DOHH2 (cell line): ENCODE measurements at regions not wholly inside any gene's neighbourhood (a gene's known extent, or its start where the extent isn't known, plus 50 kb on each side); places are given as distances from the start of the nearest gene placed in this dataset.

ENCODE experiments used
- H3F3A ChIP-seq: fragments of 200-600 bp; sonication (generic), shearing (Covaris generic); 2 replicates; pipeline ENCODE4 v1.6.0; 2016; ENCODE audit warnings: antibody characterized with exemption, mild to moderate bottlenecking; ENCODE audit not compliant: control insufficient read depth, insufficient read depth
- H3K27ac ChIP-seq: fragments of 200-600 bp; sonication (generic); 2 replicates; pipeline ENCODE4 v1.5.1; 2014; ENCODE audit warnings: low read depth, mild to moderate bottlenecking, low read length, moderate library complexity
- H3K27me3 ChIP-seq: fragments of 200-600 bp; sonication (generic); 2 replicates; pipeline ENCODE4 v1.6.1; 2014; ENCODE audit warnings: mild to moderate bottlenecking, low read length, mixed read lengths; ENCODE audit not compliant: control insufficient read depth
- H3K36me3 ChIP-seq: fragments of 200-600 bp; sonication (generic); 2 replicates; pipeline ENCODE4 v1.6.1; 2014; ENCODE audit warnings: mild to moderate bottlenecking, low read length, moderate library complexity, mixed read lengths; ENCODE audit not compliant: control insufficient read depth
- H3K4me1 ChIP-seq: fragments of 200-600 bp; sonication (generic); 2 replicates; pipeline ENCODE4 v1.6.1; 2014; ENCODE audit warnings: mild to moderate bottlenecking, low read length, mixed read lengths; ENCODE audit not compliant: control insufficient read depth
- H3K4me2 ChIP-seq: fragments of 200-600 bp; sonication (generic); 2 replicates; pipeline ENCODE4 v1.6.0; 2014; ENCODE audit warnings: mild to moderate bottlenecking, low read length, moderate library complexity
- H3K4me3 ChIP-seq: fragments of 200-600 bp; sonication (generic); 2 replicates; pipeline ENCODE4 v1.5.1; 2014; ENCODE audit warnings: mild to moderate bottlenecking, low read length, mixed read lengths
- H3K79me2 ChIP-seq: fragments of 200-600 bp; sonication (generic); 2 replicates; pipeline ENCODE4 v1.6.1; 2014; ENCODE audit warnings: mild to moderate bottlenecking, low read length, mixed read lengths; ENCODE audit not compliant: control insufficient read depth
- H3K9me2 ChIP-seq: fragments of 200-600 bp; sonication (generic); replicated peaks from 2 replicates; pipeline ENCODE4 v1.6.1; 2014; ENCODE audit warnings: mild to moderate bottlenecking, low read length, mixed read lengths; ENCODE audit not compliant: control insufficient read depth
- H3K9me3 ChIP-seq: fragments of 200-600 bp; sonication (generic); 2 replicates; pipeline ENCODE4 v1.6.1; 2014; ENCODE audit warnings: antibody characterized with exemption, low read length, mixed read lengths; ENCODE audit not compliant: control insufficient read depth, insufficient read depth
- H4K20me1 ChIP-seq: fragments of 200-600 bp; sonication (generic); 2 replicates; pipeline ENCODE4 v1.6.0; 2014; ENCODE audit warnings: low read depth, mild to moderate bottlenecking, antibody characterized with exemption, low read length, moderate library complexity; ENCODE audit not compliant: control insufficient read depth, insufficient read depth
- EZH2phosphoT487 ChIP-seq: fragments of 200-600 bp; sonication (generic); IDR thresholded peaks from 2 replicates; pipeline ENCODE4 v1.6.1; 2017; ENCODE audit warnings: borderline replicate concordance, mild to moderate bottlenecking, antibody characterized with exemption, low read length, moderate library complexity, mixed read lengths
- TF ChIP-seq, protein P1 (sequence below): fragments of 200-600 bp; sonication (generic); IDR thresholded peaks from one replicate; pipeline ENCODE4 v1.5.1; 2014; ENCODE audit warnings: antibody characterized with exemption, mild to moderate bottlenecking, low read depth, low read length; ENCODE audit not compliant: poor library complexity, severe bottlenecking

DNA sequence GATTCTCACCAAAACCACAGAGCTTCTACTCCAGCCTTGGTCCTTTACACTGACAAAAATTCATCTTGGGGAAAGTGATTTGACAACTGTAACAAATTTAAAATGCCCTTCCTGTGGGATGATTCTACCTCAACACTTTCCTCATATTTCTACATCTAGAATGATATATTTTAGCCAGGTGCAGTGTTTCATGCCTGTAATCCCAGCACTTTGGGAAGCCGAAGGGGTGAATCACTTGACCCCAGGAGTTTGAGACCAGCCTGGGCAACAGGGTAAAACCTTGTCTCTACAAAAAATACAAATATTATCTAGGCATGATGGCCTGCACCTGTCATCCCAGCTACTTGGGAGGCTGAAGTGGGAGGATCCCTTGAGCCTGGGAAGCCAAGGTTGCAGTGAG, 408.6 kb downstream of the CDH7 start:
- H3K27ac ChIP-seq: no peak overlapping the region
- no peak overlapping the region for H3K4me3 ChIP-seq
- H3K4me1 ChIP-seq: no peaks in the 10 kb centered on the region
- H3F3A ChIP-seq: no peaks in the 10 kb centered on the region
- H3K4me2 ChIP-seq: no peak overlapping the region
- H3K36me3 ChIP-seq: no peaks in the 10 kb centered on the region
- H3K9me3 ChIP-seq: no peaks in the 10 kb centered on the region
- TF ChIP-seq EZH2phosphoT487: no peak
- TF ChIP-seq, protein P1, sequence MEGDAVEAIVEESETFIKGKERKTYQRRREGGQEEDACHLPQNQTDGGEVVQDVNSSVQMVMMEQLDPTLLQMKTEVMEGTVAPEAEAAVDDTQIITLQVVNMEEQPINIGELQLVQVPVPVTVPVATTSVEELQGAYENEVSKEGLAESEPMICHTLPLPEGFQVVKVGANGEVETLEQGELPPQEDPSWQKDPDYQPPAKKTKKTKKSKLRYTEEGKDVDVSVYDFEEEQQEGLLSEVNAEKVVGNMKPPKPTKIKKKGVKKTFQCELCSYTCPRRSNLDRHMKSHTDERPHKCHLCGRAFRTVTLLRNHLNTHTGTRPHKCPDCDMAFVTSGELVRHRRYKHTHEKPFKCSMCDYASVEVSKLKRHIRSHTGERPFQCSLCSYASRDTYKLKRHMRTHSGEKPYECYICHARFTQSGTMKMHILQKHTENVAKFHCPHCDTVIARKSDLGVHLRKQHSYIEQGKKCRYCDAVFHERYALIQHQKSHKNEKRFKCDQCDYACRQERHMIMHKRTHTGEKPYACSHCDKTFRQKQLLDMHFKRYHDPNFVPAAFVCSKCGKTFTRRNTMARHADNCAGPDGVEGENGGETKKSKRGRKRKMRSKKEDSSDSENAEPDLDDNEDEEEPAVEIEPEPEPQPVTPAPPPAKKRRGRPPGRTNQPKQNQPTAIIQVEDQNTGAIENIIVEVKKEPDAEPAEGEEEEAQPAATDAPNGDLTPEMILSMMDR: no peak
- no peaks in the 10 kb centered on the region for H3K27me3 ChIP-seq
- H3K79me2 ChIP-seq: no peaks in the 10 kb centered on the region
- peaks cover 2% of the 10 kb centered on the region; the same call in 1 of the 2 replicates for H3K9me2 ChIP-seq
- H4K20me1 ChIP-seq: no peaks in the 10 kb centered on the region

GRCh38 chr18:66156946-66157687, 406.3 kb downstream of the CDH7 start:
- H3K4me1 ChIP-seq: no peaks in the 10 kb centered on the region
- no peaks in the 10 kb centered on the region for H4K20me1 ChIP-seq
- H3K4me2 ChIP-seq: no peak overlapping the region
- no peaks in the 10 kb centered on the region for H3F3A ChIP-seq
- no peak overlapping the region for H3K27ac ChIP-seq
- H3K9me3 ChIP-seq: no peaks in the 10 kb centered on the region
- H3K9me2 ChIP-seq: peaks cover 2% of the 10 kb centered on the region; the same call in 1 of the 2 replicates
- H3K36me3 ChIP-seq: no peaks in the 10 kb centered on the region
- no peak overlapping the region for H3K4me3 ChIP-seq
- TF ChIP-seq, protein P1: no peak
- no peak for TF ChIP-seq EZH2phosphoT487
- no peaks in the 10 kb centered on the region for H3K79me2 ChIP-seq
- no peaks in the 10 kb centered on the region for H3K27me3 ChIP-seq

GRCh38 chr18:66150650-66151049, 399.8 kb downstream of the CDH7 start:
- TF ChIP-seq, protein P1: no peak
- TF ChIP-seq EZH2phosphoT487: no peak

More at GRCh38 chr18:66150650-66151049, 399.8 kb downstream of the CDH7 start:
- no peaks in the 10 kb centered on the region for H3K79me2 ChIP-seq
- H3F3A ChIP-seq: no peaks in the 10 kb centered on the region
- no peak overlapping the region for H3K4me2 ChIP-seq
- H3K4me3 ChIP-seq: no peak overlapping the region
- no peaks in the 10 kb centered on the region for H4K20me1 ChIP-seq
- no peak overlapping the region for H3K27ac ChIP-seq
- H3K9me3 ChIP-seq: no peaks in the 10 kb centered on the region
- no peaks in the 10 kb centered on the region for H3K27me3 ChIP-seq
- no peaks in the 10 kb centered on the region for H3K9me2 ChIP-seq
- no peaks in the 10 kb centered on the region for H3K36me3 ChIP-seq
- no peaks in the 10 kb centered on the region for H3K4me1 ChIP-seq
